ENCODE measurements at regions not wholly inside any gene's neighbourhood (a gene's known extent, or its start where the extent isn't known, plus 50 kb on each side); places are given as distances from the start of the nearest gene placed in this dataset.
"Not testable (repeated sequence)": the region's sequence is repeated elsewhere in the genome, so short reads cannot be mapped to it uniquely, and the experiment has no call there.

DNA sequence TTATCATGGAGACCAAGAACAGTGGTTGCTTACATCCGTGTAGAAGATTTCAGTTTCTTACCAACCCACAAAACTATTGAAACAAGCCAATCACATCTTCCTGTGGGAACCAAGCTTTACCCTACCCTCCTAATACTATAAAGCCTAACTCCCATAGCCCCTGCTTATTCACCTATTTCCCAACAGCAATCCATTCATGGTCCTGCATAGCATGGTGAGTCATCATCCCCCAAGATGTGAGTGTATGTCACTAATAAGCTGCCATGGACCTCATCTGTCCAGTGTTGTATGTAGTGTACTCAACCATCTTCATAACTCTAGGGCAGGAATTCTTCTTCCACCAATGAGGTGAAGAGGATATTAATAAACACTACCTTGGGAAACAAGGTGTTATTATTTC is 1620.4 kb upstream of the FLRT2 start:
- no peak overlapping the region for H3K27ac ChIP-seq
- no peak for DNase-seq
- intact Hi-C loops (cut with DNase I) = no loop called here
- H3K36me3 ChIP-seq (replicated peaks in 1 of 2) = no peaks in the 10 kb centered on the region
- H3K4me1 ChIP-seq (replicated peaks in 1 of 2) = peaks cover 0 to 10% of the 10 kb centered on the region in 2 donors
- H3K4me3 ChIP-seq = no peak overlapping the region
- no peak for TF ChIP-seq POLR2A (IDR thresholded peaks at IDR 0.05)
- TF ChIP-seq, protein P1, sequence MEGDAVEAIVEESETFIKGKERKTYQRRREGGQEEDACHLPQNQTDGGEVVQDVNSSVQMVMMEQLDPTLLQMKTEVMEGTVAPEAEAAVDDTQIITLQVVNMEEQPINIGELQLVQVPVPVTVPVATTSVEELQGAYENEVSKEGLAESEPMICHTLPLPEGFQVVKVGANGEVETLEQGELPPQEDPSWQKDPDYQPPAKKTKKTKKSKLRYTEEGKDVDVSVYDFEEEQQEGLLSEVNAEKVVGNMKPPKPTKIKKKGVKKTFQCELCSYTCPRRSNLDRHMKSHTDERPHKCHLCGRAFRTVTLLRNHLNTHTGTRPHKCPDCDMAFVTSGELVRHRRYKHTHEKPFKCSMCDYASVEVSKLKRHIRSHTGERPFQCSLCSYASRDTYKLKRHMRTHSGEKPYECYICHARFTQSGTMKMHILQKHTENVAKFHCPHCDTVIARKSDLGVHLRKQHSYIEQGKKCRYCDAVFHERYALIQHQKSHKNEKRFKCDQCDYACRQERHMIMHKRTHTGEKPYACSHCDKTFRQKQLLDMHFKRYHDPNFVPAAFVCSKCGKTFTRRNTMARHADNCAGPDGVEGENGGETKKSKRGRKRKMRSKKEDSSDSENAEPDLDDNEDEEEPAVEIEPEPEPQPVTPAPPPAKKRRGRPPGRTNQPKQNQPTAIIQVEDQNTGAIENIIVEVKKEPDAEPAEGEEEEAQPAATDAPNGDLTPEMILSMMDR (IDR thresholded peaks at IDR 0.05) = no peak
- H3K9me3 ChIP-seq (replicated peaks in 1 of 3) = no peaks in the 10 kb centered on the region
- WGBS, 4 donors = 93 to 100% (median 98%) methylated on average over 1 of the region's 1 CpG
- no peaks in the 10 kb centered on the region for H3K27me3 ChIP-seq

DNA sequence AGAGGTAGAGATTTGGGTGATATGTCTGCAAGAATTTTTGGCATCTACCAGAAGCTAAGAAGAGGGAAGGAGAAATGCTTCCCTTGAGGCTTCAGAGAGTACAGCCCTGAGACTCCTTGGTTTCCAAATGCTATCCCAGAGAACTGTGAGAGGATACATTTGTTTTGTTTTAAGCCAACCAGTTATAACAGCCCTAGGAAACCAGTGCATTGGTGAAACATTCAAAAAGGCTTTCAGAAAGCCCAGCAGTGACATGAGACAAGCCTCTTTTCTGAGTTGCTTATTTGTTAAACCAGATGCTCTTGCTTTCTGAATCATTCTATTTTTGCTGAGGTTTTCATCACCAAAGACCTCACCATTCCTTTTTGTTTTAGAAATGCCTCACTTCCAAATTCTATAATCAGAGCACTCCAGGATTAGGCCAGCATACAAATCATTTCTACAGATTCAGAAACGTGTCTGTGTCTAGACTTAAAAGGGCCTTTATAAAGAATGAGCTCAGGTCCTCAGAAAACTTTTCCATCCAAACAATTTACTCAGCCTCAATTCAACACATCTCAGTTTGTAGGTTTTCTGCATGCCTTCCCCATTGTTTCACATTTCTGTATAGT is 1617.8 kb upstream of the FLRT2 start:
- Histone ChIP-seq H3K27me3 (no peaks in the 10 kb centered on the region), H3K4me3 (no peak overlapping the region), H3K9me3 (replicated peaks in 1 of 3) (no peaks in the 10 kb centered on the region), H3K27ac (no peak overlapping the region), H3K4me1 (replicated peaks in 1 of 2) (peaks cover 0 to 10% of the 10 kb centered on the region in 2 donors), H3K36me3 (replicated peaks in 1 of 2) (no peaks in the 10 kb centered on the region)
- no peak for DNase-seq
- TF ChIP-seq POLR2A (IDR thresholded peaks at IDR 0.05) = no peak
- TF ChIP-seq, protein P1 (IDR thresholded peaks at IDR 0.05) = no peak
- 35 to 59% (median 51%) methylated on average over 1 of the region's 1 CpG for WGBS, 4 donors
- intact Hi-C loops (cut with DNase I) = no loop called here

DNA sequence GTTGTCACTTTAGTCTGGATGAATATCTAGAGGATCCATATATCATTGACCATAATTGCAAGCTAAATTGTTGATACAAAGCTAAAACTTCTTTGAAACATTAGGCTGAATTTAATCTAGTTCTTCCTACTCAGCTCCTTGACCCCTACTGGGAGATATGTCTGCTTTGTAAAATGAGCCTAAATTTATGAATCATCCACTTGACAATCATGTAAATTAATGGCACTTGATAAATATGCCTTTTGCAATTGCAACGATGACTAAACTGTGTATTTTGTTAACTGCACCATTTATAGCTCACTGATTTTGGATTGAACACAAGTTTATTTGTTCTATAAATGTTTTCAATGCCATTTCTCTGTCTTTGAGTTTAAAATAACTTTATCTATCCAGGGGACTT is 1616.5 kb upstream of the FLRT2 start:
- intact Hi-C loops (cut with DNase I) = no loop called here
- Histone ChIP-seq H3K27ac (no peak overlapping the region), H3K4me3 (no peak overlapping the region), H3K36me3 (replicated peaks in 1 of 2) (no peaks in the 10 kb centered on the region), H3K9me3 (replicated peaks in 1 of 3) (no peaks in the 10 kb centered on the region), H3K27me3 (no peaks in the 10 kb centered on the region), H3K4me1 (replicated peaks in 1 of 2) (peaks cover 0 to 10% of the 10 kb centered on the region in 2 donors)
- no peak for DNase-seq
- 23 to 26% (median 24%) methylated on average over 1 of the region's 1 CpG for WGBS, 4 donors
- TF ChIP-seq, protein P1 (IDR thresholded peaks at IDR 0.05) = no peak
- TF ChIP-seq POLR2A (IDR thresholded peaks at IDR 0.05) = no peak

DNA sequence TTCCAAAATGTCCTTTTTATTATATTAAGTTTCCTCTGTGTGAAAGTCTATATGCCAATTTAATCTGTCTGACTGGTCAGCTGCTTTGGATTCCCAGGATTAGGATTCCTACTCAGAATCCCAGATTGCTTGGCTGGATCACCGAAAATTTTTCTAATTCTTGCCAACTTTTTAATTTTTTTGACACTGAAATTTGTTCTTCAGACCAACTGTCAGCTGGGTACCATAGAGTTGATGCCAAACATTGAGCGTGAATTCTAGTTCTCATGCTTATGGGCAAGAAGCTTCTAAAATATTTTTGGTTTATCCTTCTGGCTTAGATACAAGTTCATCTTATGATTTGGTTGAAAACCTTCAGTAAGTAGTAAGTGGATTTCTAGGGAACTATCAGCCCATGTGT is 1611.4 kb upstream of the FLRT2 start:
- H3K4me3 ChIP-seq = no peak overlapping the region
- DNase-seq = no peak
- intact Hi-C loops (cut with DNase I) = no loop called here
- WGBS, 4 donors = 91 to 95% (median 94%) methylated on average over 2 of the region's 2 CpGs
- H3K36me3 ChIP-seq (replicated peaks in 1 of 2) = no peaks in the 10 kb centered on the region
- no peak overlapping the region for H3K27ac ChIP-seq
- no peak for TF ChIP-seq POLR2A (IDR thresholded peaks at IDR 0.05)
- TF ChIP-seq, protein P1 (IDR thresholded peaks at IDR 0.05) = no peak
- peaks cover 0 to 1% of the 10 kb centered on the region in 2 donors for H3K4me1 ChIP-seq (replicated peaks in 1 of 2)
- H3K27me3 ChIP-seq = no peaks in the 10 kb centered on the region
- H3K9me3 ChIP-seq (replicated peaks in 1 of 3) = no peaks in the 10 kb centered on the region

DNA sequence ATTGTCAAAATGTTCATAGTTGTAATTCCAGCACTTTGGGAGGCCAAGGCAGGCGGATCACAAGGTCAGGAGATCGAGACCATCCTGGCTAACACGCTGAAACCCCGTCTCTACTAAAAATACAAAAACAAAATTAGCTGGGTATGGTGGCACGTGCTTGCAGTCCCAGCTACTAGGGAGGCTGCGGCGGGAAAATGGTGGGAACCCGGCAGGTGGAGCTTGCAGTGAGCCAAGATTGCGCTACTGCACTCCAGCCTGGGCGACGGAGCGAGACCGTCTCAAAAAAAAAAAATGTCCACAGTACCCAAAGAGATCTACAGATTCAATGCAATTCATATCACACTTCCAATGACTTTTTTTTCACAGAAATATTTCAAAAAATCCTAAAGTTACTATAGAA is 1610.3 kb upstream of the FLRT2 start:
- H3K27me3 ChIP-seq; H3K9me3 ChIP-seq (replicated peaks in 1 of 3); H3K27ac ChIP-seq; H3K4me3 ChIP-seq; H3K36me3 ChIP-seq (replicated peaks in 1 of 2); intact Hi-C loops (cut with DNase I); H3K4me1 ChIP-seq (replicated peaks in 1 of 2); DNase-seq: not testable (repeated sequence)
- 94 to 97% (median 95%) methylated on average over 13 of the region's 13 CpGs for WGBS, 4 donors
